Mucosa of rectum (tissue), 2 donors: ENCODE measurements at regions not wholly inside any gene's neighbourhood (a gene's known extent, or its start where the extent isn't known, plus 50 kb on each side); places are given as distances from the start of the nearest gene placed in this dataset.
"Not testable (repeated sequence)": the region's sequence is repeated elsewhere in the genome, so short reads cannot be mapped to it uniquely, and the experiment has no call there.

Experiments
- H3K27ac ChIP-seq, 2 donors: one replicate each; pipeline ENCODE4 v1.7.0; 2013; ENCODE audit warnings: inconsistent platforms in 2 of 2, low read depth in 2 of 2, low read length in 2 of 2
- H3K27me3 ChIP-seq, 2 donors: one replicate each; pipeline ENCODE4 v1.7.0; 2013; ENCODE audit warnings: low read length in 2 of 2; ENCODE audit not compliant: control insufficient read depth in 2 of 2, insufficient read depth in 2 of 2
- H3K36me3 ChIP-seq, 2 donors: one replicate each; pipeline ENCODE4 v1.7.0; 2013; ENCODE audit warnings: low read length in 2 of 2; ENCODE audit not compliant: control insufficient read depth in 2 of 2, insufficient read depth in 2 of 2
- H3K4me1 ChIP-seq, 2 donors: one replicate each; pipeline ENCODE4 v1.7.0; 2013; ENCODE audit warnings: low read length in 2 of 2, mild to moderate bottlenecking in 1 of 2; ENCODE audit not compliant: control insufficient read depth in 2 of 2, insufficient read depth in 2 of 2
- H3K4me3 ChIP-seq, 2 donors: one replicate each; pipeline ENCODE4 v1.7.0; 2013; ENCODE audit warnings: low read length in 2 of 2
- H3K9ac ChIP-seq, 2 donors: one replicate each; pipeline ENCODE4 v1.7.0; 2013; ENCODE audit warnings: low read length in 2 of 2, low read depth in 1 of 2, mild to moderate bottlenecking in 1 of 2
- H3K9me3 ChIP-seq, 2 donors: one replicate each; pipeline ENCODE4 v1.7.0; 2013; ENCODE audit warnings: low read length in 2 of 2; ENCODE audit not compliant: control insufficient read depth in 2 of 2
- donor health status: healthy.
- donor health status: Normal muscosa, but diverticular disease.

- H3K9me3 ChIP-seq: no peaks in the 10 kb centered on the region
- no peaks in the 10 kb centered on the region for H3K4me1 ChIP-seq
- no peaks in the 10 kb centered on the region for H3K27me3 ChIP-seq
- H3K9ac ChIP-seq: no peak overlapping the region
- H3K4me3 ChIP-seq: no peak overlapping the region
- no peaks in the 10 kb centered on the region for H3K36me3 ChIP-seq
- H3K27ac ChIP-seq: no peak overlapping the region
Observed at GRCh38 chr12:131283191-131283861, 329.6 kb downstream of the ADGRD1 start.

DNA sequence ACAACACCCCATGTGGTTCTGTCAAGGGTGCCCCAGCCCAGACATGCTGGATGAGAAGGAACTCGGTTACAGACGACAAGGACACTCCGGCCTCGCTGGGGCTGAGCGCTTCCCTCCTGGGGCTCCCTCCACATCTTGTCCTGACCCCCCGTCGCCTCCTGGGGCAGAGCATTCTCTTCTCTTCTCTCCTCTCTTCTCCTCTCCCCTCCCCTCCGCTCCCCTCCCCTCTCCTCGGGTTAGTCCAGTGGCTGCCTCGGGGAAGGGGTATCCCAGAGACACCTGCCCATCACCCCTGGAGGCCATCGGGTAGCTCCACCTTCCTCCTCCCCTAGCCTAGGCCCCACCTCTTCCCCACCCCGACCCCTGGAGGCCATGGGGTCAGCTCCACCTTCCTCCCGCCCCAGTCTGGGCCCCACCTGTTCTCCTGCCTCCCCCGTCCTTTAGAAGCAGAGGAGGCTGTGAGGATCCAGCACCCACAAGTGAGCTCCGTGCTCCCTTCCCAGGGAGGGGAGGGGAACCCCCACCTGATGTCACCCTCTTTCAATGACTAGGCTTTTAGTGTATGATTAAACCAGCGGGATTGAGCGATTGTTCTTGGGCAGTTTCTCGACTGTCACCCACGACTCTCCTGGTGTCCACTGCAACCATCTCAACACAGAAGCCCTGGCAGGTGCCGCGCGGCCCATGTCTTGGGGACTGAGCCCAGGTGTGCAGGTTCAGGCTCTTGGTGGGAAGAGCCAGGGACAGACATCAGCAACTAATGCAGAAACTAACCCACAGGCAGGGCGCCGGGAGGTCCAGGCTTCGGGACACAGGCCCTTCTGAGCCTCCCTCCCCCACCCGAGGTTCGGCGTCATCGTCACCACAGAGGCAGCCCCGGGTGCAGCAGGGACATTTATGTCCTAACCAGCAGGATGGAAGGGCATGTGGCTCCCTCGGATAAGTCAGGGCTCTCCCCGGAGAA is 330.4 kb downstream of the ADGRD1 start:
- H3K9me3 ChIP-seq, H3K9ac ChIP-seq, H3K27ac ChIP-seq, H3K4me1 ChIP-seq, H3K27me3 ChIP-seq, H3K36me3 ChIP-seq, H3K4me3 ChIP-seq: not testable (repeated sequence)

DNA sequence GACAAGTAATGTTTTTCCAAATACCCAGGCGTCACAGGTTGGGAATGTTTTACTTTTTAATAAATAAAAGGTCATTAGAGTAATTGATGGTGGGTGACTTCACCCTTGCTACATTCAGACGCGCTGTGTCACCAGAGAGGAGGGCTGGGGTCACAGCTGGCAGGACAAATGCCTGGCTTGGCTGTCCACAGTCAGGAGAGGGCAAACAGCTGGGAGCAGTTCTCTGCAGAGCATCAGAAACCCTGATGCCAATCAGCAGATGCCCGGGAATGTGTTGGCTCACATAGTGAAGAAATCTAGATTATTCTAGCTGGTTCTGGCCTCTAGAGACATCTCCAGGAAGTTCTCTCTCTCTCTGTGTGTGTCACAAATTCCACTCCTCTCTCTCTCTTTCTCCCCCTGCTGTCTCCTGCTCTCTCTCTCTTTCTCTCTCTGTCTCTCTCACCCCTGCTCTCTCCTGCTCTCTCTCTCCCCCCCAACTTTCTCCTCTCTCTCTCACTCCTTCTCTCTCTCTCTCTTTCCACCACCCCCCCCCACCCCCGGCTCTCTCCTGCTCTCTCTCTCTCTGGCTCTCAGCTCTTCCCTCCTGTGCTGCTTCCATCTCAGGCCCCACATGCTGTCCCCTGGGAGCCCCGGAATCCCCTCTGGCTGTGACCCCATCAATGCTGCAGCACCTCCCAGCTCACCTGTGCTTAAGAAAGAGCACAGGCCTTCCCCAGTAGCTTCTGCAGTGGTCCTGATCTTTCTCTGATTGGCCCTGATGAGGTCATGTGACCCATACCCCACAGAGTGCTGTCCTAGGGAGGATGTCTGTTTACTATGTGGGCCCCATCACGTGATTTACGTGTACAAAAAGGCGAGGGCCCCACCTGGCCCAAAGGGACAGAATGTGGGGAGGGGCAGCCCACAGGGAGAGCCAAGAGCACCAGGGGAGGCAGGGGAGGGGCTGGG is 331.5 kb downstream of the ADGRD1 start:
- H3K9me3 ChIP-seq, H3K4me3 ChIP-seq, H3K36me3 ChIP-seq, H3K9ac ChIP-seq, H3K27me3 ChIP-seq, H3K27ac ChIP-seq, H3K4me1 ChIP-seq: not testable (repeated sequence)

- not testable (repeated sequence) for H3K4me1 ChIP-seq, H3K27ac ChIP-seq, H3K27me3 ChIP-seq
Observed at GRCh38 chr12:131285905-131286295, 332.2 kb downstream of the ADGRD1 start.

GRCh38 chr12:131286301-131286700 is 332.6 kb downstream of the ADGRD1 start:
- H3K9ac ChIP-seq, H3K4me1 ChIP-seq: not testable (repeated sequence)

More at GRCh38 chr12:131285905-131286295, 332.2 kb downstream of the ADGRD1 start:
- H3K36me3 ChIP-seq, H3K4me3 ChIP-seq, H3K9me3 ChIP-seq, H3K9ac ChIP-seq: not testable (repeated sequence)

DNA sequence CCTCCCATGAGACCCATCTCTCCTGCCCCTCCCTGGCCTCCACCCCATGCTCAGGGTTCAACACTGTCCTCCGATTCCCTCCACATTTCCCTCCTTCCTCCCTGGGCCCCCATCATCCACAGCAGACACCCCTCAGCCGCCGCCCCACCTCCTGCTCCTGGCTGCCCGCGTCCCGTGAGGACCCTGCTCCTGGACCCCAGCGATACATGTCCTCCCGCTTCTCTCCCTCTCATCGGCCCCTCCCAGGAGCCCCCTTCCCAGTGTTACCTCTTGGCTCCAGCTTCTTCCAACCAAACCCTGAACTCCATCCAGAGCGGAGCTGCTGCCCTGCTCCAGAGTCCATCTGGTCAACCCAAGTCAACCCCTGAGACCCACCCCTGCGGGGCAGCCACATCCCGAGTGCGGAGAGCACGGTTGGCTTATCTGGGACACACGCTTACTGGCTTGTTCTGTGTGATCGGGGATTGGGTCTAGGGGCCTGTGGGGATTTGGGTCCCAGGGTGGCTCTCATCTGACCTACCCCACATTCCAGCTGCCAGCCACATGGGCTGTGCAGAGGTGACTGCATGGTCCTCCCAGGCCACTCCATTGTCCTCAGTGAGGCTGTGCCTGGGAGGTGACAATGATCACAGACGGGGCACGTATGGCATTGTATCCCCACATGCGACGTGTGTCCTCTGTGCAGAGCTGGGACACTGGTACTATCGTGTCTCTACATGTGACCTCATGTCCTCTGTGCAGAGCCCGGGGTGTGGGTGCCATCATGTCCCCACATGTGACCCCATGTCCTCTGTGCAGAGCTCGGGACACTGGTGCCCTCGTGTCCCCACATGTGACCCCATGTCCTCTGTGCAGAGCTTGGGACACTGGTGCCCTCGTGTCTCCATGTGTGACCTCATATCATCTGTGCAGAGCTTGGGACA is 333.6 kb downstream of the ADGRD1 start:
- Histone ChIP-seq H3K36me3 (no peaks in the 10 kb centered on the region), H3K27ac (no peak overlapping the region), H3K27me3 (no peaks in the 10 kb centered on the region), H3K9ac (no peak overlapping the region), H3K9me3 (no peaks in the 10 kb centered on the region), H3K4me3 (no peak overlapping the region), H3K4me1 (no peaks in the 10 kb centered on the region)

More at GRCh38 chr12:131286301-131286700, 332.6 kb downstream of the ADGRD1 start:
- H3K4me3 ChIP-seq, H3K27ac ChIP-seq, H3K27me3 ChIP-seq, H3K36me3 ChIP-seq, H3K9me3 ChIP-seq: not testable (repeated sequence)

DNA sequence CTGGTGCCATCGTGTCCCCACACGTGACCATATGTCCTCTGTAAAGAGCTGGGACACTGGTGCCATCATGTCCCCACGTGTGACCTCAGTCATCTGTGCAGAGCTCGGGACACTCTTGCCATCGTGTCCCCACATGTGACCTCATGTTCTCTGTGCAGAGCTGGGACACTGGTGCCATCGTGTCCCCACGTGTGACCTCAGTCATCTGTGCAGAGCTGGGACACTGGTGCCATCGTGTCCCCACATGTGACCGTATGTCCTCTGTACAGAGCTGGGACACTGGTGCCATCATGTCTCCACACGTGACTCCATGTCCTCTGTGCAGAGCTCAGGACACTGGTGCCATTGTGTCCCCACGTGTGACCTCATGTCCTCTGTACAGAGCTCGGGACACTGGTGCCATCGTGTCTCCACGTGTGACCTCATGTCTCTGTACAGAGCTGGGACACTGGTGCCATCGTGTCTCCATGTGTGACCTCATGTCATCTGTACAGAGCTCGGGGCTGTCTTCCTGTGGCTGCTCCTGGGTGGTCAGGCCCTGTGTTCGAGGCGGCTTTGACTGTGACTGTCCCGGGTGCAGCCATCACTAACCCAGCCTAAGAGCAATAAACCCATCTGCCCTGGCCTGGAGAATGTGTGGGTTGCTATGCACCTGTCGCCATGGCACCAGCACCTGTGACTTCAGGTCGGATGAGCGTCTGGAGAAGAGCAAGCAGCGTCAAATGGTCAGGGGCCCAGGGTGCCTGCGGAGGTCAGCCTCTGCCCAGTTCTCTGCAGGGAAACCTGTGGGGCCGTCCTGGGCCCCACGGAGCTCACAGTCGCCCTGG is 334.4 kb downstream of the ADGRD1 start:
- H3K27ac ChIP-seq: no peak overlapping the region
- H3K4me1 ChIP-seq: no peaks in the 10 kb centered on the region
- H3K4me3 ChIP-seq: no peak overlapping the region
- no peaks in the 10 kb centered on the region for H3K36me3 ChIP-seq
- H3K27me3 ChIP-seq: no peaks in the 10 kb centered on the region
- no peak overlapping the region for H3K9ac ChIP-seq
- H3K9me3 ChIP-seq: no peaks in the 10 kb centered on the region

DNA sequence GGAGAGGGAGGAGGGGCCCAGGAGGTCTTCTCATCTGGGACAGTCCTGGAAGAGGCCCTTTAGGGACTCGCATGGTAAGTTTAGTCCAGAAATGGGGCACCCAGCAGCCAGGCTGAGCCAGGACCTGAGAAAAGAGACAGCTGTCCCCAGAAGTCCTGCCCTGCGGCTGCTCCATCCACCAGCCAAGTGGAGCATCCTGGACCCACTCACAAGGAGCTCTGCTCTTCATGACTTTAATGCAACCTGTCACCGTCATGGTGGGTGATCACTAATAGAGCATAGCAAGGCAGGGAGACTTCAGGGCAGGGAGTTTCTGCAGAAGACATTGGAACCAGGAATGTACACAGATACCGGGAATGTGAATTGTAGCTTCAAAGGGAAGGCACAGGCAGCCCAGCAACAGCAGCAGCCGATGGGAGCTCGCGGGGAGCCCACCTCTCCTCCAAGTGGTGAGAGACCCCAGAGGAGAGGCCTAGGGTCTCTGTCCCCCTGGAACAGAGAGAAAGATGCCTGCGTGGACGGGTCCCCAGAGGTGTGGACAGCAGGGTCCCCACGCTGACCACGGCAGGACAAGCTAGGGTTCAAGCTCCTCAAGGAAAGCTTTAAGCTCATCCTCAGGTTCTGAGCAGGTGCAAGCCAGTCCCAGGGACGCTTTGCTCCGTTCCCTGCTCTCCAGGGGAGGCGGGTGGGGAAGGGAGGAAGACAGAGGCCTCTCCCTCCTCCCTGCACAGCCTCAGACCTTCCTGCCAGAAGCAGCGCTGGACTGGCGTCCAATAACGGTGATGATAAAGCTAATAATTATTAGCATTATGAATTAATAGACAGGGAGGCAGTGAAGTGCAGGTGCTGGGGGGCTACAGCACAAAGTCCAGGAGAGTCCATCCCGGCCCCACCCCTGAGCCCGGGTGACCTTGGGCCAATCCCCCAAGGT is 335.3 kb downstream of the ADGRD1 start:
- H3K27me3 ChIP-seq, H3K4me1 ChIP-seq, H3K4me3 ChIP-seq, H3K9ac ChIP-seq, H3K36me3 ChIP-seq, H3K9me3 ChIP-seq, H3K27ac ChIP-seq: not testable (repeated sequence)
